ENCODE measurements at regions not wholly inside any gene's neighbourhood (a gene's known extent, or its start where the extent isn't known, plus 50 kb on each side); places are given as distances from the start of the nearest gene placed in this dataset.

GRCh38 chr12:20011200-20011599, 357.1 kb upstream of the PDE3A start:
- ChIA-PET POLR2A (no interaction called here), CTCF (ENCODE audit: unreplicated experiment) (no interaction called here)
- H4K20me1 ChIP-seq (ENCODE audit: insufficient read depth, low read length) = no peaks in the 10 kb centered on the region
- H3K4me2 ChIP-seq (ENCODE audit: low read length) = no peak overlapping the region
- DNase-seq (ENCODE audit: low spot score) = no peak
- intact Hi-C loops (cut with micrococcal nuclease; ENCODE audit: unreplicated experiment) = no loop called here
- TF ChIP-seq CTCF (conservative IDR thresholded peaks at IDR 0.05; ENCODE audit: low read length) = no peak
- TF ChIP-seq EZH2phosphoT487 (IDR thresholded peaks at IDR 0.05; ENCODE audit: borderline replicate concordance, low read depth, low read length) = no peak
- no peaks in the 10 kb centered on the region for H3K79me2 ChIP-seq (ENCODE audit: insufficient read depth, low read depth, low read length)
- no peak overlapping the region for H3K27ac ChIP-seq (ENCODE audit: low read depth, low read length, poor library complexity, severe bottlenecking)
- H3K9me2 ChIP-seq (ENCODE audit: insufficient read depth, low read length) = no peaks in the 10 kb centered on the region
- no peak overlapping the region for H3K4me3 ChIP-seq (ENCODE audit: low read depth, low read length, poor library complexity, severe bottlenecking)
- no peak overlapping the region for H2AFZ ChIP-seq (ENCODE audit: low read length)
- BruUV-seq (replicated peaks) = no TSS peak
- peaks cover 5% of the 10 kb centered on the region; the same call in 1 of the 2 replicates for H3K9me3 ChIP-seq (ENCODE audit: low read length)
- no peaks in the 10 kb centered on the region for H3K4me1 ChIP-seq (ENCODE audit: insufficient read depth, low read length, poor library complexity, severe bottlenecking)
- no peaks in the 10 kb centered on the region for H3K36me3 ChIP-seq (ENCODE audit: insufficient read depth, low read length)

GRCh38 chr12:20017802-20018201, 350.5 kb upstream of the PDE3A start:
- Histone ChIP-seq H3K4me2 (ENCODE audit: low read length) (no peak overlapping the region), H2AFZ (ENCODE audit: low read length) (no peak overlapping the region), H3K4me3 (ENCODE audit: low read depth, low read length, poor library complexity, severe bottlenecking) (no peak overlapping the region), H4K20me1 (ENCODE audit: insufficient read depth, low read length) (no peaks in the 10 kb centered on the region), H3K79me2 (ENCODE audit: insufficient read depth, low read depth, low read length) (no peaks in the 10 kb centered on the region), H3K27ac (ENCODE audit: low read depth, low read length, poor library complexity, severe bottlenecking) (no peak overlapping the region), H3K9me3 (ENCODE audit: low read length) (no peaks in the 10 kb centered on the region), H3K36me3 (ENCODE audit: insufficient read depth, low read length) (no peaks in the 10 kb centered on the region), H3K4me1 (ENCODE audit: insufficient read depth, low read length, poor library complexity, severe bottlenecking) (no peaks in the 10 kb centered on the region), H3K9me2 (ENCODE audit: insufficient read depth, low read length) (no peaks in the 10 kb centered on the region)
- no peak for DNase-seq (ENCODE audit: low spot score)
- intact Hi-C loops (cut with micrococcal nuclease; ENCODE audit: unreplicated experiment) = no loop called here
- POLR2A ChIA-PET = no interaction called here
- CTCF ChIA-PET (ENCODE audit: unreplicated experiment) = no interaction called here
- no peak for TF ChIP-seq EZH2phosphoT487 (IDR thresholded peaks at IDR 0.05; ENCODE audit: borderline replicate concordance, low read depth, low read length)
- TF ChIP-seq CTCF (conservative IDR thresholded peaks at IDR 0.05; ENCODE audit: low read length) = no peak
- no TSS peak for BruUV-seq (replicated peaks)

DNA sequence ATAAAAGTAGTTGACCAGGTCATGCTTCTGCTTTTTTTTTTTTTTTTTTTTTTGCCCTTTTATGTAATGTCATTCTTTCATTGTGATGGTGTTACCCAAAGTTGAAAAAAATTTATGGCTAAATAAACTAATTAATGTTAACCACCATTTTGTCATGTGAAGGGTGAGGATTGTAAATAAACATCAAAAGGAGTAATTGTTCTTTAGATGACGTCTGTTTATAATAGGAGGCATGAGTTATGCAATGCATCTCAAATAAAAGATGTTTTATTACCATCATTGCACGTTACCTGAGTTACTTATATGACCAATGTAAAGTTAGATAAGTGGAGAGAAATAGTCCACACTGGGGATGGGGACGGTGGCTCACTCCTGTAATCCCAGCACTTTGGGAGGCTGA, 349.9 kb upstream of the PDE3A start:
- POLR2A ChIA-PET = no interaction called here
- no peaks in the 10 kb centered on the region for H3K4me1 ChIP-seq (ENCODE audit: insufficient read depth, low read length, poor library complexity, severe bottlenecking)
- no peak overlapping the region for H3K4me2 ChIP-seq (ENCODE audit: low read length)
- no peak for DNase-seq (ENCODE audit: low spot score)
- H3K4me3 ChIP-seq (ENCODE audit: low read depth, low read length, poor library complexity, severe bottlenecking) = no peak overlapping the region
- no TSS peak for BruUV-seq (replicated peaks)
- H3K9me2 ChIP-seq (ENCODE audit: insufficient read depth, low read length) = no peaks in the 10 kb centered on the region
- intact Hi-C loops (cut with micrococcal nuclease; ENCODE audit: unreplicated experiment) = no loop called here
- H2AFZ ChIP-seq (ENCODE audit: low read length) = no peak overlapping the region
- no peaks in the 10 kb centered on the region for H3K36me3 ChIP-seq (ENCODE audit: insufficient read depth, low read length)
- no peak overlapping the region for H3K27ac ChIP-seq (ENCODE audit: low read depth, low read length, poor library complexity, severe bottlenecking)
- H3K79me2 ChIP-seq (ENCODE audit: insufficient read depth, low read depth, low read length) = no peaks in the 10 kb centered on the region
- TF ChIP-seq CTCF (conservative IDR thresholded peaks at IDR 0.05; ENCODE audit: low read length) = no peak
- TF ChIP-seq EZH2phosphoT487 (IDR thresholded peaks at IDR 0.05; ENCODE audit: borderline replicate concordance, low read depth, low read length) = no peak
- H3K9me3 ChIP-seq (ENCODE audit: low read length) = no peaks in the 10 kb centered on the region
- CTCF ChIA-PET (ENCODE audit: unreplicated experiment) = no interaction called here
- H4K20me1 ChIP-seq (ENCODE audit: insufficient read depth, low read length) = no peaks in the 10 kb centered on the region
